Endothelial cell of umbilical vein (primary cell): ENCODE measurements at regions not wholly inside any gene's neighbourhood (a gene's known extent, or its start where the extent isn't known, plus 50 kb on each side); places are given as distances from the start of the nearest gene placed in this dataset.

ENCODE experiments used
- BruUV-seq: library from RNA; stranded (reverse); fragments of 400-500 nt; replicated peaks from 2 replicates; lab custom pipeline; 2021; lab: Mats Ljungman, UMichigan
- CTCF ChIA-PET: fragments of 300-600, 350-600 bp; sonication (Branson Sonifier 250); formaldehyde crosslinking; loops from one replicate; lab custom pipeline; 2021; ENCODE audit warnings: antibody characterized with exemption, inconsistent platforms; lab: Charles Lee
- POLR2A ChIA-PET: fragments of 300-600, 350-600 bp; sonication (Branson Sonifier 250); formaldehyde crosslinking; loops from one replicate; lab custom pipeline; 2021; ENCODE audit warnings: antibody characterized with exemption, inconsistent platforms; lab: Charles Lee
- DNase-seq: peaks from one replicate; pipeline ENCODE4 v3.0.0-alpha.2; 2011; ENCODE audit warnings: low read depth, low spot score
- FAIRE-seq: peaks from 2 replicates; lab custom pipeline; 2011; peaks lifted over from hg19 to GRCh38; lab: Jason Lieb, UNC
- H2AFZ ChIP-seq: 2 replicates; pipeline ENCODE4 v1.6.0; 2012; ENCODE audit warnings: low read depth, low read length, control low read depth, inconsistent platforms
- H3K27ac ChIP-seq: 2 replicates; pipeline ENCODE4 v1.5.1; 2011; ENCODE audit warnings: low read depth, mild to moderate bottlenecking, control low read depth, low read length, moderate library complexity; ENCODE audit not compliant: insufficient read depth
- H3K27me3 ChIP-seq, 2 experiments: 2 replicates each; pipeline versions ENCODE4 v1.6.0 to v1.6.1; 2011; ENCODE audit warnings: low read length in 2 of 2, mixed read lengths in 1 of 2; ENCODE audit not compliant: control insufficient read depth in 2 of 2, insufficient read depth in 2 of 2
- H3K36me3 ChIP-seq, 2 experiments: 2 replicates in 1 of 2; 3 replicates in 1 of 2; pipeline ENCODE4 v1.5.1; 2011; ENCODE audit warnings: low read length in 2 of 2, mild to moderate bottlenecking in 1 of 2, moderate library complexity in 1 of 2; ENCODE audit not compliant: control insufficient read depth in 2 of 2, insufficient read depth in 2 of 2; ENCODE audit errors: extremely low read depth in 1 of 2
- H3K4me1 ChIP-seq: 3 replicates; pipeline ENCODE4 v1.5.1; 2011; ENCODE audit warnings: mild to moderate bottlenecking, low read length; ENCODE audit not compliant: control insufficient read depth, insufficient read depth; ENCODE audit errors: extremely low read depth
- H3K4me2 ChIP-seq: 2 replicates; pipeline ENCODE4 v1.6.1; 2011; ENCODE audit warnings: low read length, control low read depth, mixed read lengths; ENCODE audit not compliant: insufficient read depth
- H3K4me3 ChIP-seq, 3 experiments: fragments of 200-600 bp in 1 of 3; sonication (generic), shearing (Covaris generic) in 1 of 3; replicated peaks in 1 of 3; 2 replicates each; pipeline ENCODE4 v1.5.1; 2011 to 2016; ENCODE audit warnings: control low read depth in 3 of 3, low read length in 3 of 3, mild to moderate bottlenecking in 2 of 3, inconsistent platforms in 1 of 3, low read depth in 1 of 3, moderate library complexity in 1 of 3; ENCODE audit not compliant: insufficient read depth in 1 of 3
- H3K79me2 ChIP-seq: 2 replicates; pipeline ENCODE4 v1.6.0; 2012; ENCODE audit warnings: low read length, inconsistent platforms; ENCODE audit not compliant: control insufficient read depth, insufficient read depth
- H3K9ac ChIP-seq: replicated peaks from 2 replicates; pipeline ENCODE3; 2011; ENCODE audit warnings: low read length, control low read depth; ENCODE audit not compliant: insufficient read depth; ENCODE audit errors: extremely low read depth
- H3K9me1 ChIP-seq: replicated peaks from 3 replicates; pipeline ENCODE4 v1.6.0; 2011; ENCODE audit warnings: mild to moderate bottlenecking, low read length; ENCODE audit not compliant: control insufficient read depth, insufficient read depth; ENCODE audit errors: extremely low read depth
- H3K9me3 ChIP-seq: replicated peaks from 2 replicates; pipeline ENCODE4 v1.5.1; 2012; ENCODE audit warnings: low read length, inconsistent platforms; ENCODE audit not compliant: control insufficient read depth, insufficient read depth
- H4K20me1 ChIP-seq: replicated peaks from 2 replicates; pipeline ENCODE3; 2011; ENCODE audit warnings: mild to moderate bottlenecking, low read length; ENCODE audit not compliant: control insufficient read depth, insufficient read depth; ENCODE audit errors: extremely low read depth
- CTCF ChIP-seq, 2 donors: IDR thresholded peaks; 1 replicate in 1 of 2; 2 replicates in 1 of 2; pipeline ENCODE4 v1.5.1; 2011; ENCODE audit warnings: low read length in 2 of 2, mild to moderate bottlenecking in 2 of 2, moderate library complexity in 2 of 2, control low read depth in 1 of 2, inconsistent platforms in 1 of 2, low read depth in 1 of 2; ENCODE audit not compliant: insufficient read depth in 1 of 2; ENCODE audit errors: extremely low read depth in 1 of 2
- EZH2 ChIP-seq: IDR thresholded peaks from 2 replicates; pipeline ENCODE4 v1.6.1; 2012; ENCODE audit warnings: borderline replicate concordance, low read depth, mild to moderate bottlenecking, moderate library complexity, low read length, inconsistent platforms; ENCODE audit not compliant: severe bottlenecking
- FOS ChIP-seq: IDR thresholded peaks from 2 replicates; pipeline ENCODE4 v1.6.1; 2011; ENCODE audit warnings: mild to moderate bottlenecking, low read length, moderate library complexity, borderline replicate concordance; ENCODE audit not compliant: insufficient read depth
- GATA2 ChIP-seq: IDR thresholded peaks from 2 replicates; pipeline ENCODE4 v1.7.0; 2011; ENCODE audit warnings: low read depth, mild to moderate bottlenecking, moderate library complexity, mixed read lengths, low read length; ENCODE audit not compliant: insufficient read length, insufficient read depth
- JUN ChIP-seq: IDR thresholded peaks from 2 replicates; pipeline ENCODE4 v1.6.1; 2011; ENCODE audit warnings: borderline replicate concordance, low read depth; ENCODE audit not compliant: insufficient read length, insufficient read depth
- MAX ChIP-seq: IDR thresholded peaks from 2 replicates; pipeline ENCODE4 v1.6.1; 2011; ENCODE audit not compliant: insufficient read depth, insufficient read length
- MYC ChIP-seq: IDR thresholded peaks from one replicate; pipeline ENCODE4 v1.6.1; 2011; ENCODE audit warnings: mild to moderate bottlenecking, low read depth, low read length
- POLR2A ChIP-seq: IDR thresholded peaks from 2 replicates; pipeline ENCODE4 v1.6.1; 2012; ENCODE audit warnings: low read depth, mild to moderate bottlenecking, control low read depth, low read length
- POLR2AphosphoS5 ChIP-seq: IDR thresholded peaks from 2 replicates; pipeline ENCODE4 v1.6.1; 2012; ENCODE audit warnings: low read depth, mild to moderate bottlenecking, control low read depth, low read length, moderate library complexity; ENCODE audit not compliant: insufficient read depth
- dilution Hi-C: fragments of 300-500 bp; cut with MboI; formaldehyde crosslinking; loops from one replicate; pipeline ENCODE4 v1.15.0; 2019; ENCODE audit warnings: low sequenced_read_pairs; ENCODE audit not compliant: extremely low pct_ligation_motif_present
- intact Hi-C: fragments of 100-400 bp; cut with micrococcal nuclease; formaldehyde crosslinking; loops from one replicate; pipeline ENCODE4 v1.10.0; 2022

- Histone ChIP-seq H3K4me3 (no peak overlapping the region), H3K9me1 (no peaks in the 10 kb centered on the region), H3K9me3 (no peaks in the 10 kb centered on the region), H3K27ac (no peak overlapping the region), H3K9ac (no peak overlapping the region), H3K27me3 (no peaks in the 10 kb centered on the region), H2AFZ (no peak overlapping the region), H3K4me2 (no peak overlapping the region), H4K20me1 (no peaks in the 10 kb centered on the region), H3K4me1 (no peaks in the 10 kb centered on the region), H3K36me3 (no peaks in the 10 kb centered on the region), H3K79me2 (no peaks in the 10 kb centered on the region)
- TF ChIP-seq POLR2AphosphoS5 (no peak), CTCF (IDR thresholded peaks at IDR 0.05; ENCODE audit: extremely low read depth in 1 of 2, insufficient read depth in 1 of 2, low read depth in 1 of 2, low read length in 2 of 2) (no peak), MYC (no peak), MAX (no peak), GATA2 (no peak), JUN (no peak), EZH2 (no peak), FOS (no peak), POLR2A (no peak)
- intact Hi-C loops (no loop called here), dilution Hi-C loops (no loop called here)
- ChIA-PET CTCF (interaction anchor here (0.9 kb wide), 1 partner anchor 513 kb away, joined by 3 read pairs; no protein-coding TSS in a partner anchor), POLR2A (no interaction called here)
- no TSS peak for BruUV-seq
- peak; percentile 76 for DNase-seq
- no peak for FAIRE-seq
These were observed 643.5 kb upstream of the POT1 start for GRCh38 chr7:125573126-125573525.
